ENCODE measurements at regions not wholly inside any gene's neighbourhood (a gene's known extent, or its start where the extent isn't known, plus 50 kb on each side); places are given as distances from the start of the nearest gene placed in this dataset.

GRCh38 chr6:22783931-22784330 is 214.6 kb downstream of the HDGFL1 start:
- H3K27me3 ChIP-seq (ENCODE audit: control insufficient read depth in 3 of 3, insufficient read depth in 3 of 3, low read length in 2 of 3) = no peaks in the 10 kb centered on the region
- H3K36me3 ChIP-seq (ENCODE audit: control insufficient read depth in 4 of 4, insufficient read depth in 4 of 4, low read length in 4 of 4) = no peaks in the 10 kb centered on the region
- TF ChIP-seq CTCF (IDR thresholded peaks at IDR 0.05; ENCODE audit: control extremely low read depth, extremely low read depth) = no peak
- DNase-seq (peak in 2 of 3 donors; percentile 53 to 64), ATAC-seq (ENCODE audit: insufficient read depth, low FRiP score) (no peak)
- no peak overlapping the region for H3K27ac ChIP-seq (ENCODE audit: low read depth in 1 of 2, low read length in 1 of 2)
- peaks cover 0 to 8% (median 2%) of the 10 kb centered on the region in 4 donors for H3K9me3 ChIP-seq (ENCODE audit: control insufficient read depth in 4 of 4, insufficient read depth in 3 of 4, low read length in 3 of 4)
- WGBS, 2 donors = 49 to 63% methylated on average over 4 of the region's 4 CpGs
- H3K9ac ChIP-seq (ENCODE audit: insufficient read depth in 1 of 2, low read length in 2 of 2) = no peak overlapping the region
- peaks cover 0 to 20% (median 0%) of the 10 kb centered on the region in 5 donors for H3K4me1 ChIP-seq (ENCODE audit: control insufficient read depth in 5 of 5, insufficient read depth in 5 of 5, low read length in 5 of 5)
- H3K4me3 ChIP-seq = no peak overlapping the region

GRCh38 chr6:22784601-22785410 is 215.4 kb downstream of the HDGFL1 start:
- peaks cover 0 to 20% (median 0%) of the 10 kb centered on the region in 5 donors for H3K4me1 ChIP-seq (ENCODE audit: control insufficient read depth in 5 of 5, insufficient read depth in 5 of 5, low read length in 5 of 5)
- TF ChIP-seq CTCF (IDR thresholded peaks at IDR 0.05; ENCODE audit: control extremely low read depth, extremely low read depth) = no peak
- H3K36me3 ChIP-seq (ENCODE audit: control insufficient read depth in 4 of 4, insufficient read depth in 4 of 4, low read length in 4 of 4) = no peaks in the 10 kb centered on the region
- ATAC-seq (ENCODE audit: insufficient read depth, low FRiP score) (no peak), DNase-seq (peak; percentile 76 to 85 (median 82))
- H3K9me3 ChIP-seq (ENCODE audit: control insufficient read depth in 4 of 4, insufficient read depth in 3 of 4, low read length in 3 of 4) = peaks cover 0 to 2% (median 0%) of the 10 kb centered on the region in 4 donors
- peak overlapping the region in 1 of 2 donors; percentile 16 for H3K9ac ChIP-seq (ENCODE audit: insufficient read depth in 1 of 2, low read length in 2 of 2)
- WGBS, 2 donors = 76 to 88% methylated on average over 12 of the region's 12 CpGs
- H3K27ac ChIP-seq (ENCODE audit: low read depth in 1 of 2, low read length in 1 of 2) = no peak overlapping the region
- no peak overlapping the region for H3K4me3 ChIP-seq
- H3K27me3 ChIP-seq (ENCODE audit: control insufficient read depth in 3 of 3, insufficient read depth in 3 of 3, low read length in 2 of 3) = no peaks in the 10 kb centered on the region

GRCh38 chr6:22788038-22788437 is 218.7 kb downstream of the HDGFL1 start:
- peaks cover 0 to 3% (median under 1%) of the 10 kb centered on the region in 4 donors for H3K9me3 ChIP-seq (ENCODE audit: control insufficient read depth in 4 of 4, insufficient read depth in 3 of 4, low read length in 3 of 4)

More at GRCh38 chr6:22788038-22788437, 218.7 kb downstream of the HDGFL1 start:
- DNase-seq (no peak), ATAC-seq (ENCODE audit: insufficient read depth, low FRiP score) (no peak)
- H3K27me3 ChIP-seq (ENCODE audit: control insufficient read depth in 3 of 3, insufficient read depth in 3 of 3, low read length in 2 of 3) = no peaks in the 10 kb centered on the region
- TF ChIP-seq CTCF (IDR thresholded peaks at IDR 0.05; ENCODE audit: control extremely low read depth, extremely low read depth) = no peak
- 91 to 92% methylated on average over 7 of the region's 7 CpGs for WGBS, 2 donors
- H3K36me3 ChIP-seq (ENCODE audit: control insufficient read depth in 4 of 4, insufficient read depth in 4 of 4, low read length in 4 of 4) = no peaks in the 10 kb centered on the region
- H3K4me1 ChIP-seq (ENCODE audit: control insufficient read depth in 5 of 5, insufficient read depth in 5 of 5, low read length in 5 of 5) = peaks cover 0 to 20% (median 0%) of the 10 kb centered on the region in 5 donors
- H3K27ac ChIP-seq (ENCODE audit: low read depth in 1 of 2, low read length in 1 of 2) = no peak overlapping the region
- no peak overlapping the region for H3K4me3 ChIP-seq
- H3K9ac ChIP-seq (ENCODE audit: insufficient read depth in 1 of 2, low read length in 2 of 2) = no peak overlapping the region

Measured in lung (tissue), 11 donors.